ENCODE measurements at regions not wholly inside any gene's neighbourhood (a gene's known extent, or its start where the extent isn't known, plus 50 kb on each side); places are given as distances from the start of the nearest gene placed in this dataset.
"Not testable (repeated sequence)": the region's sequence is repeated elsewhere in the genome, so short reads cannot be mapped to it uniquely, and the experiment has no call there.

DNA sequence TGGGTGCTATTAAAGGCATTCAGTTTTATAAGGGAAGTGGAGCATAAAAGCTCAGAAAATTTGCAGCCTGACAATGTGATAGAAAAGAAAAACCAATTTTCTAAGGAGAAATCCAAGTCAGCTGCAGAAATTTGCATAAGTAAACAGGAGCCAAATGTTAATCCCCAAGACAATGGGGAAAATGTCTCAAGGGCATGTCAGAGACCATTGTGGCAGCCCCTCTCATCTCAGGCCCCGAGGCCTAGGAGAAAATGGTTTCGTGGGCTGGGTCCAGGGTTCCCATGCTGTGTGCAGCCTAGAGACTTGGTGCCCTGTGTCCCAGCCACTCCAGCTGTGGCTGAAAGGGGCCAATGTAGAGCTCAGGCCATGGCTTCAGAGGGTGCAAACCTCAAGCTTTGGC lies 150.8 kb upstream of the E2F7 start:
- not testable (repeated sequence) for DNase-seq (ENCODE audit: low spot score)

GRCh38 chr12:77214136-77214535 lies 148.8 kb upstream of the E2F7 start:
- DNase-seq (ENCODE audit: low spot score): no peak

DNA sequence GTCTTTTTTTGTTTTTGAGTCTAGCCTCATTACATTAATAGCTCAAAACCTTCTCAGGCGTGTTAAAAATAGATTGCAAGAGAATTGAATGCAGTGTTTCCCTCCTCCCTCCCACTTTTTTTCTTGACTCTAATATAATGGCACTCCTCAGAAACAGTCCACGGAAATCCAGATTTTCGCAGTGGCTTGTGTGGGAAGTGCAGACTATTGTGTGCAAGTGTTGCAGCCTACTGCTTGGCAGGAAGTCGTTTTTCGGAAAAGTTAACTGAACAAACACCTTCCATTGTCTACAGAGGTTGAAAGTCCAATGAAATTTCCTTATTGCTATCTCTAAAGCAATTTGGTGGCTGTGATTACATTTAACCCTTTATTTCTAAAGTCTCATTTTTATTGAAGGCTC lies 147.9 kb upstream of the E2F7 start:
- no peak for DNase-seq (ENCODE audit: low spot score)

DNA sequence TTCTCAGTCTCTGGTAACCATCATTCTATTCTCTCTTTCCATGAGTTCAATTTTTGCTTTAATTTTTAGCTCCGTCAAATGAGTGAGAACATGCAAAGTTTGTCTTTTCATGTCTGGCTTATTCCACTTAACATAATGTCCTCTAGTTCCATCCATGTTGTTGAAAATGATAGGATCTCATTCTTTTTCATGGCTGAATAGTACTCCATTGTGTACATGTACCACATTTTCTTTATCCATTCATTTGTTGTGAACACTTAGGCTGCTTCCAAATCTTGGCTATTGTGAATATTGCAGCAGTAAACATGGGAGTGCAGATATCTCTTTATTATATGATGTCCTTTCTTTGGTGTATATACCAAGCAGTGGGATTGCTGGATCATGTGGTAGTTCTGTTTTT lies 145.4 kb upstream of the E2F7 start:
- no peak for DNase-seq (ENCODE audit: low spot score)

DNA sequence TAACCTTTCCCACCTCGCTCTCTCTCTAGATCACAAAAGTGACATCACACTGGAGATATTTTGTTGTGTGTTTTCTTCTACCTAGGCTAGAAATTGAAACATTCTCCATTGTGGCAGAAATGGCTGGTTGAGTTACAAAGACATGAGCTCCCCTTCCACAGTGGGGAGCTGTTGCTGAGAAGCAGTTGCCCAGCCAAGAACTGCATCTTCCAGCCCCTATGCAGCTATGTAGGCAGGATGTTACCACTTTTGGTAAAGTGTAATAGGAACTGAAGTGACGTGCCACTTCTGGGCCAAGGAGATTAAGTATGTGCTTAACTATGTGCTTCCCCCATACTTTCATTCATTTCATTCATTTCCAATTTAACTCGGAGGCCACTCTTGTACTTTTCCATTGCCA lies 138.7 kb upstream of the E2F7 start:
- no peak for DNase-seq (ENCODE audit: low spot score)

DNA sequence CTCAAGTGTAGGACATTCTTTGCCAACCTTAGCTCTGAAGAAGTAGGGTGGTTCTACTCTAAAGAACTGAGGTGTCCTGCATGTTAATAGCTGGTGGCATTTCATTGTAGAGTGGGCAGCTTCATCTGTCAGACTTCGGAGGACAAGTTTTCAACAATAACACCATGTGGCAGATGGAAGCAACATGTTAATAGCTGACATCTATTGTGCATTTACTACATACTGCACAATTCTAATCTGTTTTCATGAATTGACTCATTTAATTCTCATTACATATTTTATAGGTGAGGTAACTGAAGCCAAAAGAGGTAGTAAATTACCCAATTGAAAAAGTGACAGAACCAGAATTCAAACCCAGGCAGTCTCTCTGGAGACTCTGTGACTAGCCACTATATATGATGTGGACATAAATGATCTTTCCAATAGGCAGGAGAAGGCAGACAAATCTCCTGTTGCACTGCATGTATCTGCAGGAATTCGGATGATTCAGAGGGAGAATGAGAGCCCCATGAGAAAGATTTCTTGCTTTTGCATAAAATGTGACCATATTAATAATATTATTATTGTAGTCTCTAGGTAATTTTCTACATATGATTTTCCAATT lies 137.2 kb upstream of the E2F7 start:
- DNase-seq (ENCODE audit: low spot score): no peak

DNA sequence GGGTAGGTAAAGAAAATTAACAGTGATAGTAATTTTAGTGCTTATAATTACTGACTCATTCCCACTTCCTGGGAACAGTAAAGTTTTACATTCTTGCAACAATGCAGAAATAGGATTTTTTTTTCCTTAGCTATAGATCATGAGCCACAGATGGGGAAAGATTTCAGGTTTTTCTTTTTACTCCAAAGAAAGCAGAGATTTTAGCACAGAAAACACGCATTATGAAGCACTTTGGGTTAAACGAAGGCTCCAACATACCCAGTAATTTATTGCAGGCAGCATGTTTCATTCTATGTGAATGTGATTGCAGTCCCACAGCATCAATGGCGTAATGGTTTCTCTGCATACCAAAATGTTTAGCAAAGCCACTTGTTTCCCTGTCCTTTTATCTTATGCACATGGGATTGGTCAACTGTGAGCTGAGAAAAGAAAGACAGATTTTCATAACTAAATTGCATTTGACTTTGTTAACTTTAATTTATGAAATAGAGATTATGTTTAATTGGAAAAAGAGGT lies 124.6 kb upstream of the E2F7 start:
- no peak for DNase-seq (ENCODE audit: low spot score)

DNA sequence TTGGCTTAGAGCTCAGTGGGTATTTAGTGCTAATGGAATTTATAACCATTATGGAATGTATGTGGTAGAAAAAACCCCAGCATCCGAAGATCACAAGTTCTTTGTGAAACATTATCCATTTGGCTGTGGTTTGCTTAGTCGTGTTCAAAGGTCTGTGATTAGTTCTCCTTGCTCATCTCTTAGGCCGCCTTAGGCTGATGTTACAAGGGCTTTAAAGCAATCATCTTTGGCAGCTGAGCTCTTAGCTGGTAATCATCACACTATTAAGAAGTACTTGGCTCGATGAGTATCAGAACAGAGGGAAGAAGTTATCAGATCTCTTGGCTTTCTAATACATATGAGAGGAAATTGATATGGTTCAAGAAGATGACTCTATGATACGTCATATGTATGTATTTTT lies 124.1 kb upstream of the E2F7 start:
- DNase-seq (ENCODE audit: low spot score): no peak

- no peak for DNase-seq (ENCODE audit: low spot score)
These were observed 114.1 kb upstream of the E2F7 start for GRCh38 chr12:77179515-77179914.

- DNase-seq (ENCODE audit: low spot score): no peak
These were observed 102.4 kb upstream of the E2F7 start for GRCh38 chr12:77167801-77168200.

DNA sequence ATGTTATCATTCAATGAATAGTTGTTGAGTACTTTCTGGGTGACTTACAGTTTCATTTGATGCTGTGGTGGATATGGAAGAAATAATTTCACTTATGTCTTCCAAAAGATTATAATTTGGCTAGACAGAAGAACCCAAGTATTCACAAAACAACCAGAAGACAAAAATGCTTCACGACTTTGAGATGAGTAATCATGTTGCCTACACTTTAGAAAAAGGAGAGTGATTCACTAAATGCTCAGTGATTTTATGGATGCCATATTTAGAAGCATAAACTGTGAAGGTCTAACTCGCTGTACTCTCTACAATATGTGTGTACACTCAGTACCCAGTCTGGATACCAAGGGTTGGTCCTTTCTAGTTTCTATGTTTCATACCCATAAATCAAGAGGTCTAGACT lies 101.3 kb upstream of the E2F7 start:
- DNase-seq (ENCODE audit: low spot score): no peak

- DNase-seq (ENCODE audit: low spot score): no peak
These were observed 98.0 kb upstream of the E2F7 start for GRCh38 chr12:77163074-77164038.

GRCh38 chr12:77161944-77162343 lies 96.6 kb upstream of the E2F7 start:
- no peak for DNase-seq (ENCODE audit: low spot score)

DNA sequence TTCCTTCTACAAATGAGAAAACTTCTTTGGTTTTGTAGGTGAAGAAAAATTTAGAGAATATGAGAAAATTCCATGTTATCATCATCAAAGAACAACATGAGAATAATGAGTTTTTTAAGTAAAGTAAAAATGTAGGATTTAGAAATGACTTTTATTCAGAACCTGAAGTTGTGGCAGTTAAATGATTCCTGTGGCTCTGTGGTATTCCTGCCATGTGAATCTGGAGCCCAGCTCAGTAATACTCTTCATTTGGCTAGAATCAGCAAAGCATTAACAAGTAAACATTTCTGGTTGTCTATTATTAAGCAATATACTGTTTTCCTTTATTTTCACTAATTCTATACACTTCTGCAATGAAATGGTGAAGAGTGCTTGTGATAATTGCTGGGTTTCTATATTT lies 95.6 kb upstream of the E2F7 start:
- no peak for DNase-seq (ENCODE audit: low spot score)

DNA sequence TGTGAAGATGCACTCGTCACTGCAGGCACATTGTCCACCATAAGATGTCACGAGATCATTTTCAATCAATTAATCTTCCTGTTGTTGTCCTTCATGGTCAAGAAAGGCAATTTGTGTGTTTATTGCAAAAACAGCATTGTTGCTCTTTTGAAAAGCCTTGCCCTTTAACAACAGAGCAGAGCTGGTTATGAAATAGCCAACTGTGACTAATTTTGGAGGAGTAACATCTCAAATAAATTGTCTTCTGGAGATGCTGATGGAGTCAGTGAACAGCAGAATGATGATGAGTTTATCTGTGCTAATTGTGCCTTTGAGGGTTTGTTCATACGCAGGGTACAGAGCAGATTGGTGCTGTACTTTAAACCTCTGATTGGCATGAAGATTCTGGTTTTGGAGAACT lies 88.3 kb upstream of the E2F7 start:
- DNase-seq (ENCODE audit: low spot score): no peak

GRCh38 chr12:77152623-77153193 lies 87.3 kb upstream of the E2F7 start:
- no peak for DNase-seq (ENCODE audit: low spot score)

DNA sequence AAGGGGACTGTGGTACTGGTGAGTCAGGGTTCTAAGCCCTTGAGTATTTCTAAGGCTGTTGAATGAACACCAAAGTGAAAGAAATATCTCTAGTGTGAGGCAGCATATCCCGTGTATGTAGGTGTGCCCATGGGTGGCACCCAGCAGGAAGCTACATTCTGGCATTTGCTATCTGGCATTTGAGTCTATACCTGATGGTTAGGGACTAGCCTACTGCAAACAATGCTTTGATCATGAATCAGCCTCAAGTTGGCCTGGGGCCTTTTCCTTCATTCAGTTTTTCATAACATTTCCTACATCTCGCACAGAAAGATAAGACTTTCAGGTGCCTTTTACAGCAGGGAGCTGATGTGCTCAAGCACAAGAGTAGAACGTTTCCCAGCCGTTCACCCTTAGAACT lies 85.7 kb upstream of the E2F7 start:
- no peak for DNase-seq (ENCODE audit: low spot score)

DNA sequence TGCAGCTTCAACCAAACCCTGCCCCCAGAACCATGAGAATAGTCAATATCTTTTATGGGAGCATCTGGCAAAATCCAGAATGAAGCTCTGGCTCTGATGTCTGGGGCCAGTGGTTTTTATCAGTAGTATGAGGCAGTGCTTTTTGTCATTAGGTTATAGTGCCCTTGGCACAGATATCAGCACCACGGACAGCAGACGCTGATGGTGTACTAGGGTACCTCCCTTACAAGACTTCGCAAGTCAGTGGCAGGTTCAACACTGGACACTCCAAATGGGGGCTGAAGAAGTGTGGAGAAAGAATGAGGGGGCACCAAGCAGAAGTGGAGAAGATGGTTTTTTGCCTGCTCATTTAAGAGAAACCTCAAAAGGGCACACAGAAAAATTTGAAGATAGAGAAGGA lies 68.2 kb upstream of the E2F7 start:
- no peak for DNase-seq (ENCODE audit: low spot score)

GRCh38 chr12:77131977-77132490 lies 66.7 kb upstream of the E2F7 start:
- DNase-seq (ENCODE audit: low spot score): no peak

GRCh38 chr12:77130193-77130592 lies 64.8 kb upstream of the E2F7 start:
- no peak for DNase-seq (ENCODE audit: low spot score)

DNA sequence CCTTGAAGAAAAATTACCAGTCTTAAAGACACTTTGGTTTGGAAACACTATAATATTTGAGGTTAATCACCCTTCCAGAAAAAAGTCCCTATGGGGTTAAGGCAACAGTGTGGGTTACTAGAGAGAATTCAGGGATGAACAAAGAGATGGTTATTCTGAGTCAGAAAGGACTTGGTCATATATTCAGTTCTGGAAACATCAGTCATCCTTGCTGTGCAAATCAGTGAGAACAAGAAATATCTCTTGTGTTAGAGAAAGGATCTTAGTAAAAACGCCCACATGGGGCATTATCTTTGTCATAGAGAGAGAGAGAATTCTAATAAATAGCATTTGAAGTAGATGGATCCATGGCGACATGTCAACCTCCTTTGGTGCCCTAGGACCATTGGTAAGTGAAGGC lies 59.4 kb upstream of the E2F7 start:
- no peak for DNase-seq (ENCODE audit: low spot score)

- DNase-seq (ENCODE audit: low spot score): no peak
These were observed 57.3 kb upstream of the E2F7 start for GRCh38 chr12:77122661-77123060.

GRCh38 chr12:77122236-77122635 lies 56.9 kb upstream of the E2F7 start:
- no peak for DNase-seq (ENCODE audit: low spot score)

Data from HuH-7.5 (cell line).